Activated naive CD4-positive, alpha-beta T cell treated with anti-CD3 and anti-CD28 coated beads for 36 hours (primary cell): ENCODE measurements at regions not wholly inside any gene's neighbourhood (a gene's known extent, or its start where the extent isn't known, plus 50 kb on each side); places are given as distances from the start of the nearest gene placed in this dataset.

ENCODE experiments used
- CTCF ChIA-PET: fragments of 350-600 bp; sonication (Branson Sonifier 250); formaldehyde crosslinking; loops from one replicate; lab custom pipeline; 2021; ENCODE audit warnings: antibody characterized with exemption; lab: Charles Lee
- DNase-seq: peaks from one replicate; pipeline ENCODE4 v3.0.0-alpha.2; 2020
- H3K27ac Mint-ChIP-seq: one replicate; pipeline ENCODE4 v1.8.0; 2021; ENCODE audit warnings: mild to moderate bottlenecking, mixed read lengths
- H3K27me3 Mint-ChIP-seq: one replicate; pipeline ENCODE4 v1.8.0; 2021; ENCODE audit warnings: low read depth, mixed read lengths
- H3K36me3 Mint-ChIP-seq: one replicate; pipeline ENCODE4 v1.8.0; 2021; ENCODE audit warnings: low read depth, mixed read lengths
- H3K4me1 Mint-ChIP-seq: one replicate; pipeline ENCODE4 v1.8.0; 2021; ENCODE audit warnings: low read depth, mixed read lengths
- H3K4me3 Mint-ChIP-seq: one replicate; pipeline ENCODE4 v1.8.0; 2021; ENCODE audit warnings: mild to moderate bottlenecking, moderate library complexity, mixed read lengths
- H3K9me3 Mint-ChIP-seq: one replicate; pipeline ENCODE4 v1.8.0; 2021; ENCODE audit warnings: mixed read lengths
- intact Hi-C: fragments of 100-400 bp; cut with micrococcal nuclease; formaldehyde crosslinking; loops from one replicate; pipeline ENCODE4 v1.15.1; 2023

- no peak overlapping the region for H3K4me3 Mint-ChIP-seq
- intact Hi-C loops = no loop called here
- CTCF ChIA-PET = interaction anchor here (0.7 kb wide), 1 partner anchor 41 kb away, joined by 3 read pairs; no protein-coding TSS in a partner anchor
- H3K9me3 Mint-ChIP-seq = no peaks in the 10 kb centered on the region
- no peaks in the 10 kb centered on the region for H3K36me3 Mint-ChIP-seq
- no peak for DNase-seq
- no peak overlapping the region for H3K27ac Mint-ChIP-seq
- H3K27me3 Mint-ChIP-seq = no peaks in the 10 kb centered on the region
- peaks cover 5% of the 10 kb centered on the region for H3K4me1 Mint-ChIP-seq
These were observed 80.5 kb downstream of the DNAAF9 start for GRCh38 chr20:3326779-3327521.

GRCh38 chr20:3325864-3326263 lies 81.6 kb downstream of the DNAAF9 start:
- H3K36me3 Mint-ChIP-seq = no peaks in the 10 kb centered on the region
- no peaks in the 10 kb centered on the region for H3K9me3 Mint-ChIP-seq
- H3K4me1 Mint-ChIP-seq = peaks cover 5% of the 10 kb centered on the region
- no peak overlapping the region for H3K27ac Mint-ChIP-seq
- no peaks in the 10 kb centered on the region for H3K27me3 Mint-ChIP-seq
- CTCF ChIA-PET = interaction anchor here (0.7 to 0.9 kb wide), 2 partner anchors 9 to 42 kb away, joined by 3 read pairs; no protein-coding TSS in a partner anchor
- no peak for DNase-seq
- intact Hi-C loops = no loop called here
- H3K4me3 Mint-ChIP-seq = no peak overlapping the region

GRCh38 chr20:3323398-3323797 lies 84.1 kb downstream of the DNAAF9 start:
- H3K36me3 Mint-ChIP-seq = no peaks in the 10 kb centered on the region
- DNase-seq = peak; percentile 9

GRCh38 chr20:3318226-3318884 lies 79.4 kb upstream of the SLC4A11 start:
- H3K36me3 Mint-ChIP-seq = no peaks in the 10 kb centered on the region
- H3K4me1 Mint-ChIP-seq = no peaks in the 10 kb centered on the region
- CTCF ChIA-PET = interaction anchor here (5.2 kb wide), 1 partner anchor 98 kb away, joined by 74 read pairs; no protein-coding TSS in a partner anchor
- no peaks in the 10 kb centered on the region for H3K27me3 Mint-ChIP-seq
- intact Hi-C loops = loop anchor here (5.0 kb wide), 1 partner anchor 81 kb away; the partner anchor contains the start of gene SLC4A11
- no peak for DNase-seq
- H3K9me3 Mint-ChIP-seq = no peaks in the 10 kb centered on the region
- no peak overlapping the region for H3K4me3 Mint-ChIP-seq
- no peak overlapping the region for H3K27ac Mint-ChIP-seq

More at GRCh38 chr20:3323398-3323797, 84.1 kb downstream of the DNAAF9 start:
- Mint-ChIP-seq H3K9me3 (no peaks in the 10 kb centered on the region), H3K27me3 (no peaks in the 10 kb centered on the region), H3K4me3 (no peak overlapping the region), H3K4me1 (peaks cover 2% of the 10 kb centered on the region), H3K27ac (no peak overlapping the region)
- CTCF ChIA-PET = interaction anchor here (0.7 to 0.8 kb wide), 2 partner anchors 80 to 104 kb away, joined by 3 to 4 read pairs; no protein-coding TSS in a partner anchor
- intact Hi-C loops = no loop called here

- intact Hi-C loops = loop anchor here (1.0 to 5.0 kb wide), 4 partner anchors 79 to 262 kb away; partner anchors contain the start of gene SLC4A11
- CTCF ChIA-PET = interaction anchor here (0.6 to 5.2 kb wide), 18 partner anchors 13 to 415 kb away, joined by 3 to 74 read pairs (median 4); no protein-coding TSS in a partner anchor
- no peaks in the 10 kb centered on the region for H3K36me3 Mint-ChIP-seq
These were observed 77.1 kb upstream of the SLC4A11 start for GRCh38 chr20:3316136-3316535.

GRCh38 chr20:3315136-3315535 lies 76.1 kb upstream of the SLC4A11 start:
- DNase-seq = no peak
- CTCF ChIA-PET = interaction anchor here (0.8 to 5.2 kb wide), 5 partner anchors 10 to 471 kb away, joined by 3 to 74 read pairs (median 6); no protein-coding TSS in a partner anchor
- no peaks in the 10 kb centered on the region for H3K4me1 Mint-ChIP-seq
- no peaks in the 10 kb centered on the region for H3K36me3 Mint-ChIP-seq
- H3K4me3 Mint-ChIP-seq = no peak overlapping the region
- intact Hi-C loops = loop anchor here (5.0 kb wide), 1 partner anchor 78 kb away; the partner anchor contains the start of gene SLC4A11
- no peaks in the 10 kb centered on the region for H3K9me3 Mint-ChIP-seq
- H3K27ac Mint-ChIP-seq = no peak overlapping the region
- no peaks in the 10 kb centered on the region for H3K27me3 Mint-ChIP-seq

More at GRCh38 chr20:3316136-3316535, 77.1 kb upstream of the SLC4A11 start:
- H3K27me3 Mint-ChIP-seq = no peaks in the 10 kb centered on the region
- no peak overlapping the region for H3K27ac Mint-ChIP-seq
- H3K9me3 Mint-ChIP-seq = no peaks in the 10 kb centered on the region
- no peaks in the 10 kb centered on the region for H3K4me1 Mint-ChIP-seq
- H3K4me3 Mint-ChIP-seq = no peak overlapping the region
- DNase-seq = no peak

- intact Hi-C loops = no loop called here
- H3K36me3 Mint-ChIP-seq = no peaks in the 10 kb centered on the region
- no peak overlapping the region for H3K4me3 Mint-ChIP-seq
- H3K27me3 Mint-ChIP-seq = no peaks in the 10 kb centered on the region
- no peaks in the 10 kb centered on the region for H3K9me3 Mint-ChIP-seq
- DNase-seq = no peak
- H3K27ac Mint-ChIP-seq = no peak overlapping the region
- H3K4me1 Mint-ChIP-seq = no peaks in the 10 kb centered on the region
- CTCF ChIA-PET = interaction anchor here (0.6 to 5.2 kb wide), 8 partner anchors 10 to 470 kb away, joined by 3 to 74 read pairs (median 4); no protein-coding TSS in a partner anchor
These were observed 75.4 kb upstream of the SLC4A11 start for GRCh38 chr20:3314391-3314790.

GRCh38 chr20:3313683-3314065 lies 74.7 kb upstream of the SLC4A11 start:
- no peaks in the 10 kb centered on the region for H3K9me3 Mint-ChIP-seq
- H3K27me3 Mint-ChIP-seq = no peaks in the 10 kb centered on the region
- H3K4me3 Mint-ChIP-seq = no peak overlapping the region
- CTCF ChIA-PET = interaction anchor here (0.6 to 5.2 kb wide), 4 partner anchors 32 to 160 kb away, joined by 3 to 74 read pairs (median 4); no protein-coding TSS in a partner anchor
- no peaks in the 10 kb centered on the region for H3K4me1 Mint-ChIP-seq
- DNase-seq = no peak
- intact Hi-C loops = no loop called here
- no peak overlapping the region for H3K27ac Mint-ChIP-seq
- no peaks in the 10 kb centered on the region for H3K36me3 Mint-ChIP-seq

- CTCF ChIA-PET = interaction anchor here (1.2 to 5.2 kb wide), 2 partner anchors 21 to 92 kb away, joined by 3 to 74 read pairs; no protein-coding TSS in a partner anchor
- H3K27me3 Mint-ChIP-seq = no peaks in the 10 kb centered on the region
- no peak overlapping the region for H3K27ac Mint-ChIP-seq
- no peaks in the 10 kb centered on the region for H3K4me1 Mint-ChIP-seq
- no peak overlapping the region for H3K4me3 Mint-ChIP-seq
- no peaks in the 10 kb centered on the region for H3K36me3 Mint-ChIP-seq
- no peak for DNase-seq
- intact Hi-C loops = no loop called here
- H3K9me3 Mint-ChIP-seq = no peaks in the 10 kb centered on the region
These were observed 74.1 kb upstream of the SLC4A11 start for GRCh38 chr20:3312940-3313682.

- Mint-ChIP-seq H3K9me3 (no peaks in the 10 kb centered on the region), H3K27ac (no peak overlapping the region), H3K36me3 (no peaks in the 10 kb centered on the region), H3K4me1 (no peaks in the 10 kb centered on the region), H3K27me3 (no peaks in the 10 kb centered on the region), H3K4me3 (no peak overlapping the region)
- intact Hi-C loops = no loop called here
- no peak for DNase-seq
- CTCF ChIA-PET = interaction anchor here (0.7 to 1.2 kb wide), 4 partner anchors 9 to 480 kb away, joined by 3 read pairs; no protein-coding TSS in a partner anchor
These were observed 72.6 kb upstream of the SLC4A11 start for GRCh38 chr20:3311623-3312022.

GRCh38 chr20:3309226-3309625 lies 70.2 kb upstream of the SLC4A11 start:
- Mint-ChIP-seq H3K27me3 (no peaks in the 10 kb centered on the region), H3K36me3 (no peaks in the 10 kb centered on the region), H3K4me1 (no peaks in the 10 kb centered on the region), H3K4me3 (no peak overlapping the region), H3K9me3 (no peaks in the 10 kb centered on the region), H3K27ac (no peak overlapping the region)
- CTCF ChIA-PET = interaction anchor here (0.7 kb wide), 1 partner anchor 620 kb away, joined by 3 read pairs; no protein-coding TSS in a partner anchor
- intact Hi-C loops = no loop called here
- no peak for DNase-seq
